GM18499 (cell line): ENCODE measurements at regions not wholly inside any gene's neighbourhood (a gene's known extent, or its start where the extent isn't known, plus 50 kb on each side); places are given as distances from the start of the nearest gene placed in this dataset.

Experiments
- ATAC-seq: cut with Tn5 transposase; IDR thresholded peaks from one replicate; pipeline ENCODE4 v1.9.1; 2021; ENCODE audit warnings: moderate number of reproducible peaks; ENCODE audit not compliant: insufficient read depth, unreplicated experiment

GRCh38 chr4:182185491-182185890, 57.7 kb upstream of the TENM3 start:
- no peak for ATAC-seq

DNA sequence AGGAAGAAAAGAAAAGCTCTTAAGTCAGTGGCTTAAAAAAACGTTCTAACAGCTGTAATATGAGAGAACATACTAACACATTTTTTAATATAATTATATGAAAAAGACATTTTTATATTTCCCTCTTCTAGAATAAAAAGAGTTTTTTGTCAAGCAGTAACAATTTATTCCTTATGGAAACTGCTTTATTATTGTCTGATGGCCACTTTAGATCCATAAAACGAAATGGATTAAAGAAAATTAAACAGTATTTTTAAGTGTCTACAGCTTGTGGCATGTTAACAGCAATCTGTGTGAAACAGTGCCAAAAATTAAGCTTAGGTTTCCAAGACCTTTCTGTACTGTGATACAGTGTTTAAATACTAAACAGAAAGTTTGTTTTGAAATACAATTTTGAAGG, 55.5 kb upstream of the TENM3 start:
- no peak for ATAC-seq

DNA sequence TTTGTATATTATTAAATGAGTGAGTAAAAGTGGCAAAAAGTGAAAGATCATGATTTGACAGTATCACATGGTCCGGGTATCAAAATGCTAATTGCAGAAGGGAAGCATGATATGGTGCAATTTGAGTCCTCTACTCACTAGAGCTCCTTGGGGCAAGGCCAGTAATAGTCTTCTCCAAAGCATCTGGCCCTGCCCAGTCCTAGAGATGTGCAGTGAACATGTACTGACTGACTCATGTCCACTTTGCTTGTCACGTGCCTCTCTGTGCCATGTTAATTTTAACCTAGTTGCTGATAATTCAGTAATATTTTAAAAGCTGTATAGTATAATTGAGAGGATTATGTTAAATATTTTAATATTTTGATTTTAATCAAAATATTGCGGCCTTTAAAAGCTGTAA, 54.6 kb upstream of the TENM3 start:
- no peak for ATAC-seq

- no peak for ATAC-seq
These were observed 53.9 kb upstream of the TENM3 start for GRCh38 chr4:182189103-182189878.

DNA sequence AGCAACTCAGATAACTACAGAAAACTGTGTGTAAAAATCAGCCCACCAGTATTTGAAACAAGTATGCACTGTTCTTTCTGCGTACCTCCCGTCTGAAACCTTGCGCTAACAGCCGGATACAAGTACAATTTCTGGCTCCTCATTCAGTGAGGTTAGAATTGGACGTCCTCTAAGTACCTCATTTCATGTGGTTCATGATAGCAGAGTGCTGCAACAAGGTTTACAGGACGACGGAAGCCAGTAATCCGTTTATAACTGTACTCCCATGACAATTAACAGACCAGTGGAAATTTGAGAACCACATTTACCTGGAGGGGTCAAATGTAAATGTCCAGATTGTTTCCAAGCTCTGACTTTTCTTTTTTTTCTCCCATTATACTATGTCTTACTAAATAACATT, 52.9 kb upstream of the TENM3 start:
- no peak for ATAC-seq

GRCh38 chr4:182192511-182193181, 50.6 kb upstream of the TENM3 start:
- ATAC-seq, result no peak

- no peak for ATAC-seq
These were observed 49.9 kb upstream of the TENM3 start for GRCh38 chr4:182193311-182193710.
